ENCODE measurements at regions not wholly inside any gene's neighbourhood (a gene's known extent, or its start where the extent isn't known, plus 50 kb on each side); places are given as distances from the start of the nearest gene placed in this dataset.

- Mint-ChIP-seq H3K36me3 (no peaks in the 10 kb centered on the region), H3K4me3 (no peak overlapping the region), H3K4me1 (ENCODE audit: low read depth) (no peaks in the 10 kb centered on the region), H3K9me3 (peaks cover 15% of the 10 kb centered on the region), H3K27me3 (no peaks in the 10 kb centered on the region), H3K27ac (no peak overlapping the region)
- intact Hi-C loops (cut with micrococcal nuclease), result no loop called here
- POLR2A ChIA-PET, result no interaction called here
- no peak for DNase-seq
- CTCF ChIA-PET, result no interaction called here
These were observed 1139.6 kb upstream of the NUDT12 start for GRCh38 chr5:104702212-104702611.

- POLR2A ChIA-PET, result no interaction called here
- CTCF ChIA-PET, result no interaction called here
These were observed 1136.8 kb upstream of the NUDT12 start for GRCh38 chr5:104699438-104699837.

GRCh38 chr5:104661256-104661655 is 1098.7 kb upstream of the NUDT12 start:
- Mint-ChIP-seq H3K4me1 (ENCODE audit: low read depth) (no peaks in the 10 kb centered on the region), H3K27me3 (no peaks in the 10 kb centered on the region), H3K4me3 (no peak overlapping the region), H3K27ac (no peak overlapping the region), H3K9me3 (peaks cover 11% of the 10 kb centered on the region), H3K36me3 (no peaks in the 10 kb centered on the region)
- ChIA-PET CTCF (no interaction called here), POLR2A (no interaction called here)
- intact Hi-C loops (cut with micrococcal nuclease), result no loop called here
- DNase-seq, result no peak

More at GRCh38 chr5:104699438-104699837, 1136.8 kb upstream of the NUDT12 start:
- Mint-ChIP-seq H3K27me3 (no peaks in the 10 kb centered on the region), H3K4me3 (no peak overlapping the region), H3K27ac (no peak overlapping the region), H3K9me3 (peaks cover 22% of the 10 kb centered on the region), H3K4me1 (ENCODE audit: low read depth) (no peaks in the 10 kb centered on the region), H3K36me3 (no peaks in the 10 kb centered on the region)
- intact Hi-C loops (cut with micrococcal nuclease), result no loop called here
- no peak for DNase-seq

- no peak for DNase-seq
- Mint-ChIP-seq H3K9me3 (peaks cover 17% of the 10 kb centered on the region), H3K4me1 (ENCODE audit: low read depth) (no peaks in the 10 kb centered on the region), H3K36me3 (no peaks in the 10 kb centered on the region), H3K27me3 (no peaks in the 10 kb centered on the region), H3K27ac (no peak overlapping the region), H3K4me3 (no peak overlapping the region)
- ChIA-PET POLR2A (no interaction called here), CTCF (no interaction called here)
- intact Hi-C loops (cut with micrococcal nuclease), result no loop called here
These were observed 1096.9 kb upstream of the NUDT12 start for GRCh38 chr5:104659497-104659896.

- Mint-ChIP-seq H3K27ac (no peak overlapping the region), H3K4me3 (no peak overlapping the region), H3K27me3 (no peaks in the 10 kb centered on the region), H3K36me3 (no peaks in the 10 kb centered on the region), H3K4me1 (ENCODE audit: low read depth) (no peaks in the 10 kb centered on the region), H3K9me3 (peaks cover 29% of the 10 kb centered on the region)
- ChIA-PET CTCF (no interaction called here), POLR2A (no interaction called here)
- no peak for DNase-seq
- intact Hi-C loops (cut with micrococcal nuclease), result no loop called here
These were observed 1089.8 kb upstream of the NUDT12 start for GRCh38 chr5:104652271-104652861.

- Mint-ChIP-seq H3K4me3 (no peak overlapping the region), H3K4me1 (ENCODE audit: low read depth) (no peaks in the 10 kb centered on the region), H3K27me3 (no peaks in the 10 kb centered on the region), H3K9me3 (peaks cover 25% of the 10 kb centered on the region), H3K27ac (no peak overlapping the region), H3K36me3 (no peaks in the 10 kb centered on the region)
- intact Hi-C loops (cut with micrococcal nuclease), result no loop called here
- POLR2A ChIA-PET, result no interaction called here
- CTCF ChIA-PET, result no interaction called here
- no peak for DNase-seq
These were observed 1087.9 kb upstream of the NUDT12 start for GRCh38 chr5:104650313-104651055.

GRCh38 chr5:104646416-104646815 is 1083.8 kb upstream of the NUDT12 start:
- Mint-ChIP-seq H3K36me3 (no peaks in the 10 kb centered on the region), H3K4me3 (no peak overlapping the region), H3K4me1 (ENCODE audit: low read depth) (no peaks in the 10 kb centered on the region), H3K27me3 (no peaks in the 10 kb centered on the region), H3K9me3 (peaks cover 11% of the 10 kb centered on the region), H3K27ac (no peak overlapping the region)
- intact Hi-C loops (cut with micrococcal nuclease), result no loop called here
- DNase-seq, result no peak
- POLR2A ChIA-PET, result no interaction called here
- CTCF ChIA-PET, result interaction anchor here (0.6 kb wide), 1 partner anchor 1399 kb away, joined by 4 read pairs; no protein-coding TSS in a partner anchor

- Mint-ChIP-seq H3K4me1 (ENCODE audit: low read depth) (no peaks in the 10 kb centered on the region), H3K9me3 (peaks cover 5% of the 10 kb centered on the region), H3K27ac (no peak overlapping the region), H3K4me3 (no peak overlapping the region), H3K36me3 (no peaks in the 10 kb centered on the region), H3K27me3 (no peaks in the 10 kb centered on the region)
- no peak for DNase-seq
- ChIA-PET CTCF (no interaction called here), POLR2A (no interaction called here)
- intact Hi-C loops (cut with micrococcal nuclease), result no loop called here
These were observed 1080.7 kb upstream of the NUDT12 start for GRCh38 chr5:104643320-104643719.

GRCh38 chr5:104635227-104635626 is 1072.6 kb upstream of the NUDT12 start:
- H3K27ac Mint-ChIP-seq, result no peak overlapping the region
- H3K4me1 Mint-ChIP-seq (ENCODE audit: low read depth), result no peaks in the 10 kb centered on the region
- peaks cover 5% of the 10 kb centered on the region for H3K9me3 Mint-ChIP-seq
- no peaks in the 10 kb centered on the region for H3K27me3 Mint-ChIP-seq
- H3K4me3 Mint-ChIP-seq, result no peak overlapping the region
- no peaks in the 10 kb centered on the region for H3K36me3 Mint-ChIP-seq
- ChIA-PET CTCF (no interaction called here), POLR2A (no interaction called here)
- intact Hi-C loops (cut with micrococcal nuclease), result no loop called here
- no peak for DNase-seq

- intact Hi-C loops (cut with micrococcal nuclease), result no loop called here
- peaks cover 6% of the 10 kb centered on the region for H3K9me3 Mint-ChIP-seq
- ChIA-PET POLR2A (no interaction called here), CTCF (no interaction called here)
- no peaks in the 10 kb centered on the region for H3K27me3 Mint-ChIP-seq
- no peak overlapping the region for H3K27ac Mint-ChIP-seq
- H3K4me1 Mint-ChIP-seq (ENCODE audit: low read depth), result no peaks in the 10 kb centered on the region
- H3K36me3 Mint-ChIP-seq, result no peaks in the 10 kb centered on the region
- no peak for DNase-seq
- H3K4me3 Mint-ChIP-seq, result no peak overlapping the region
These were observed 1066.3 kb upstream of the NUDT12 start for GRCh38 chr5:104628911-104629310.

- no peaks in the 10 kb centered on the region for H3K27me3 Mint-ChIP-seq
- peaks cover 6% of the 10 kb centered on the region for H3K9me3 Mint-ChIP-seq
- ChIA-PET CTCF (no interaction called here), POLR2A (no interaction called here)
- intact Hi-C loops (cut with micrococcal nuclease), result no loop called here
- no peak for DNase-seq
- H3K36me3 Mint-ChIP-seq, result no peaks in the 10 kb centered on the region
- no peaks in the 10 kb centered on the region for H3K4me1 Mint-ChIP-seq (ENCODE audit: low read depth)
- H3K27ac Mint-ChIP-seq, result no peak overlapping the region
- no peak overlapping the region for H3K4me3 Mint-ChIP-seq
These were observed 1063.5 kb upstream of the NUDT12 start for GRCh38 chr5:104626122-104626521.

GRCh38 chr5:104612005-104612404 is 1049.4 kb upstream of the NUDT12 start:
- POLR2A ChIA-PET, result no interaction called here
- no peak for DNase-seq
- Mint-ChIP-seq H3K4me3 (no peak overlapping the region), H3K27ac (no peak overlapping the region), H3K36me3 (no peaks in the 10 kb centered on the region), H3K9me3 (peaks cover 14% of the 10 kb centered on the region), H3K27me3 (no peaks in the 10 kb centered on the region), H3K4me1 (ENCODE audit: low read depth) (no peaks in the 10 kb centered on the region)
- CTCF ChIA-PET, result no interaction called here
- intact Hi-C loops (cut with micrococcal nuclease), result no loop called here

GRCh38 chr5:104611135-104611767 is 1048.7 kb upstream of the NUDT12 start:
- Mint-ChIP-seq H3K27me3 (no peaks in the 10 kb centered on the region), H3K27ac (no peak overlapping the region), H3K4me3 (no peak overlapping the region), H3K36me3 (no peaks in the 10 kb centered on the region), H3K4me1 (ENCODE audit: low read depth) (no peaks in the 10 kb centered on the region), H3K9me3 (peaks cover 12% of the 10 kb centered on the region)
- no peak for DNase-seq
- ChIA-PET POLR2A (no interaction called here), CTCF (no interaction called here)
- intact Hi-C loops (cut with micrococcal nuclease), result no loop called here

Data from activated CD4-positive, alpha-beta memory T cell treated with anti-CD3 and anti-CD28 coated beads for 36 hours (primary cell).